Thymus (tissue), 11 donors: ENCODE measurements at regions not wholly inside any gene's neighbourhood (a gene's known extent, or its start where the extent isn't known, plus 50 kb on each side); places are given as distances from the start of the nearest gene placed in this dataset.

Experiments
- DNase-seq, 9 donors: peaks; one replicate each; pipeline ENCODE4 v3.0.0-alpha.2; 2013; ENCODE audit warnings: low spot score in 9 of 9, low read depth in 6 of 9, missing footprints in 1 of 9
- H3K27ac ChIP-seq, 2 donors: one replicate each; pipeline ENCODE4 v1.5.1; 2013; ENCODE audit warnings: control low read depth in 1 of 2, low read depth in 1 of 2, low read length in 1 of 2, mild to moderate bottlenecking in 1 of 2, moderate library complexity in 1 of 2
- H3K27me3 ChIP-seq, 2 donors: one replicate each; pipeline ENCODE4 v1.5.1; 2013; ENCODE audit warnings: low read length in 1 of 2; ENCODE audit not compliant: control insufficient read depth in 2 of 2, insufficient read depth in 1 of 2
- H3K36me3 ChIP-seq, 2 donors: one replicate each; pipeline ENCODE4 v1.5.1; 2013; ENCODE audit warnings: low read length in 1 of 2, mild to moderate bottlenecking in 1 of 2, moderate library complexity in 1 of 2; ENCODE audit not compliant: control insufficient read depth in 2 of 2, insufficient read depth in 2 of 2
- H3K4me1 ChIP-seq, 2 donors: one replicate each; pipeline ENCODE4 v1.5.1; 2013; ENCODE audit warnings: low read length in 2 of 2; ENCODE audit not compliant: control insufficient read depth in 2 of 2, insufficient read depth in 2 of 2
- H3K4me3 ChIP-seq, 2 donors: one replicate each; pipeline ENCODE4 v1.5.1; 2013; ENCODE audit warnings: low read length in 2 of 2, control low read depth in 1 of 2, mild to moderate bottlenecking in 1 of 2
- H3K9me3 ChIP-seq, 2 donors: one replicate each; pipeline ENCODE4 v1.5.1; 2013; ENCODE audit warnings: low read length in 1 of 2, mild to moderate bottlenecking in 1 of 2; ENCODE audit not compliant: control insufficient read depth in 2 of 2, insufficient read depth in 1 of 2
- WGBS: extraction: QIAGEN DNeasy Blood & Tissue Kit; methylation state at CpG from one replicate; pipeline ENCODE4 v1.1.7; 2013; 5-methylcytosine and 5-hydroxymethylcytosine counted together
- donor health status: healthy.

DNA sequence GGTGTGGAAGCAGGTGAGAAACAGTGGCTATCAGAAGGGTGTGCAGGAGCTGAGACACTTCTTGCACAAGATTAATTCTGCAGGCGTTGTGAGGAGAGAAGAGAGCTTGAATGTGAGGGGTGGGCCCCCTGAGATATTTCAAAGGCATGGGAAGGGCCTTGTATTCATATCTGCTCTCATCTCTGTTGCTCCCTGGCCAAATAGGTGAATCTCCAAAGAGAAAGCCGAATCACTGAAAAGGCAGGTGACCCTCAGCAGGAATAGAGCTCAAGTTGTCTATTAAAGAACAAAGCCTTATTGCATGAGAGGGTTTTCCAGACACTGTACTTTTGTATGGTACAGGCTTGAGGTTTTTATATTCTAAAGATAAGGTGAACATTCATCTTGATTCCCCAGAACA is 373.1 kb downstream of the TMEM114 start:
- Histone ChIP-seq H3K4me3 (no peak overlapping the region), H3K27me3 (no peaks in the 10 kb centered on the region), H3K36me3 (no peaks in the 10 kb centered on the region), H3K27ac (no peak overlapping the region), H3K4me1 (no peaks in the 10 kb centered on the region), H3K9me3 (no peaks in the 10 kb centered on the region)
- WGBS = 73% methylated on average over 2 of the region's 2 CpGs
- DNase-seq = no peak

DNA sequence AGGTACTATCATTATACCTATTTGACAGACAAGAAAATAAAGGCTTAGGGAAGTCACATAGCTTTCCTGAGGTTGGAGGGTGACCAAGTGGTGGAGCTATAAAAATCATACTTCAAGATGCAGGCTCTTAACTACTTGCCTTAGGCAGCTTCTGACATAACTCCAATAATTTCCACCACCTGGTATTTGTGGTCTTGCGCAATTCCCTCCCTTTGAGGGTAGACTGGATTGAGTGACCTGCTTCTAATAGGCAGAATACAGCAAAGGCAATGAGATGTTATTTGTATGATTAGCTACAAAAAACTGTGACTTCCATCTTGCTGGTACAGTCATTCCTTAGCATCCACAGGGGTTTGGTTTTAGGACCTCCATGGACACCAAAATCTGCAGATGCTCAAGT is 385.5 kb downstream of the TMEM114 start:
- Histone ChIP-seq H3K27me3 (no peaks in the 10 kb centered on the region), H3K9me3 (no peaks in the 10 kb centered on the region), H3K36me3 (no peaks in the 10 kb centered on the region), H3K4me1 (no peaks in the 10 kb centered on the region), H3K27ac (no peak overlapping the region), H3K4me3 (no peak overlapping the region)
- 90% methylated on average over 1 of the region's 1 CpG for WGBS
- no peak for DNase-seq

DNA sequence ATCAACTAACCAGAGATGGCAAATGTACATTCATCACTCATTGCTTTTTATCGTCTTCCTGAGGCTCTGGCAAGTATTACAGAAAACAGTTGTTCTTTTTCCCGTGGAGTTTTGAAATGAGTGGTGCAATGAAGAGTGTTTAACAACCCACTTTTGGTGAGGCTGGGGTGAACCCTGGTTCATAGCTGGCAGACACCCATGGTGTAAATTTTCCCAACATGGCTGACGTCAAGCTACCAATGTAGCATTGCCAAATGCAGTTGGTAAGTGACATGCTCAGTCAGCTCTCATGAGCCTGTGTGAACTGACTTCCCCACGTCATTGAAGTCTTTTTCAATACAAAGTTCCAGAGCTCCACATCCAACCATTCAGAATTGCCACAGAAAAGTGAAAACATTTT is 386.2 kb downstream of the TMEM114 start:
- Histone ChIP-seq H3K9me3 (no peaks in the 10 kb centered on the region), H3K27me3 (no peaks in the 10 kb centered on the region), H3K4me1 (no peaks in the 10 kb centered on the region), H3K27ac (no peak overlapping the region), H3K36me3 (no peaks in the 10 kb centered on the region), H3K4me3 (no peak overlapping the region)
- 77% methylated on average over 4 of the region's 4 CpGs for WGBS
- DNase-seq = no peak

DNA sequence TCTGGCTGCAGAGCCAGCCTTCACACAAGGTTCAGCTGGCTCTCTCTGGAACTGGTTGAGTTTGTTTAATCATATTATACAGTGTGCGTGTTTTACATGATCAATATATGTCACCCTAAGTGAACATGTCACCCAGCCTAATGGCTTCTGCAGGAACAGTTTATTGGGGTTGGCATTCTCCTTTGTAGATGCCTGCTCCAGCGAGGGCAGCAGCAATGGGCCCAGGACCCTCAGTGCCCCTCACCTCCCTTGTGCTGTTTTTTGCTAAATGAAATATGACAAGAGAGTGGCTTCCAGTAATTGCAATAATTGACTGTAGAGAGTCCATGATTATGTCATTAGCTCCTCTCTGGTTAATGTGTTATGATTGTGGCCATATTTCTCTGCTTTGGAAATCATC is 387.2 kb downstream of the TMEM114 start:
- no peak overlapping the region for H3K4me3 ChIP-seq
- no peak for DNase-seq
- no peak overlapping the region for H3K27ac ChIP-seq
- no peaks in the 10 kb centered on the region for H3K4me1 ChIP-seq
- WGBS = 92% methylated on average over 2 of the region's 2 CpGs
- H3K36me3 ChIP-seq = no peaks in the 10 kb centered on the region
- no peaks in the 10 kb centered on the region for H3K9me3 ChIP-seq
- H3K27me3 ChIP-seq = no peaks in the 10 kb centered on the region

DNA sequence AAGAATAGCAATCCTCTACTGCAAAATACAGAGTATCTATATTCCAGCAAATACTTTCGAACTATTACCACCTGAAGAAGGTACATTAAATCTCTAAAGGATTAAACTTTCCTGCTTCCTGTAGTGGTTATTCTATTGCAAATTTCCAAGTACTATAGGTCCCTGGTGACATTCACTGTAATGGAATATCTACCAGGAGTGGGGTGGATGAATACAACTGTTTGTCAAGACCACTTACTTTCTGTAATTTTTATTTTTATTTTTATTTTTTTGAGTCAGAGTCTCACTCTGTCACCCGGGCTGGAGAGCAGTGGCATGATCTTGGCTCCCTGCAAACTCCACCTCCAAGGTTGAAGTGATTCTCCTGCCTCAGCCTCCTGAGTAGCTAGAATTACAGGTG is 389.5 kb downstream of the TMEM114 start:
- 89% methylated on average over 2 of the region's 2 CpGs for WGBS
- no peaks in the 10 kb centered on the region for H3K27me3 ChIP-seq
- H3K36me3 ChIP-seq = no peaks in the 10 kb centered on the region
- no peak overlapping the region for H3K4me3 ChIP-seq
- H3K27ac ChIP-seq = no peak overlapping the region
- no peaks in the 10 kb centered on the region for H3K4me1 ChIP-seq
- H3K9me3 ChIP-seq = no peaks in the 10 kb centered on the region
- no peak for DNase-seq

DNA sequence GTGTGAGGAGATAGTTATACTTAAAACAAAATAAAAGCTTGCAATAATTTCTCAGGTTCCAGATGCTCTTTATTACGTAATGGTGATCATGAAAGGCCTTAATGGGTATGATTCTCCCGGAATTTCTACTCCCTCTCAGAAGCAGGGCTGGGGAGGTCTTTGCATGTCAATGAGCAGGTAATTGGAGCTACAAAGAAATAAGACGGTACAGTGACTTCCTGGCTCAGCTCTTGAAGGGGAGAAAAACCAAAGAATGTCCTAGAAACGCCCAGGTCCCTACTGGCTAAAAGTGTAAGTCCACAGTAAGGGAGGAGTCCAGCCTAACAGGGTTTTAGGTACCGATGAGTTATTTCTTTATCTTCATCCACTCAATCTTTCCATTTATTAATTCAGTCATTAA is 390.9 kb downstream of the TMEM114 start:
- H3K4me3 ChIP-seq = no peak overlapping the region
- H3K4me1 ChIP-seq = no peaks in the 10 kb centered on the region
- 65% methylated on average over 5 of the region's 5 CpGs for WGBS
- H3K27ac ChIP-seq = no peak overlapping the region
- H3K36me3 ChIP-seq = no peaks in the 10 kb centered on the region
- no peak for DNase-seq
- no peaks in the 10 kb centered on the region for H3K27me3 ChIP-seq
- no peaks in the 10 kb centered on the region for H3K9me3 ChIP-seq

DNA sequence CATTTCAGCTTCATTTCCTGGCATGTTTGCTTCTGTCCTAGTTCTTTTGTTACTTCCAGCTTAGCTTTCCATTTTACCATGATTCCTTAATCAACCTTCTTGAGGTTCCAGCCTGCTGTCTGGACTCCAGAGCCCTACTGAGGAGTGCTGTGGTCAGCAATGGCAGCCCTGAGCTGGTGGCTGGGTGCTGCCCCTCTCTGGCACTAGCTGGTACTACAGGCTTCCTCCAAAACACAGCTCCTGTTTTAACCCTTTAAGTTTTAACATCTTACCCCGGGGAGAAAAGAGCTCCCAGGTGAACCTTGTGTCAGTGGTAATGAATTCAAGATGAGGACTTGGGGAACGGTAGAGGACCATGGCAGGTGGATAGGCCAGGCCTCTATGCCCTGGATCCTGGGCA is 395.5 kb downstream of the TMEM114 start:
- Histone ChIP-seq H3K9me3 (no peaks in the 10 kb centered on the region), H3K27me3 (no peaks in the 10 kb centered on the region), H3K4me1 (no peaks in the 10 kb centered on the region), H3K4me3 (no peak overlapping the region), H3K27ac (no peak overlapping the region), H3K36me3 (no peaks in the 10 kb centered on the region)
- no peak for DNase-seq
- 55% methylated on average over 2 of the region's 2 CpGs for WGBS

DNA sequence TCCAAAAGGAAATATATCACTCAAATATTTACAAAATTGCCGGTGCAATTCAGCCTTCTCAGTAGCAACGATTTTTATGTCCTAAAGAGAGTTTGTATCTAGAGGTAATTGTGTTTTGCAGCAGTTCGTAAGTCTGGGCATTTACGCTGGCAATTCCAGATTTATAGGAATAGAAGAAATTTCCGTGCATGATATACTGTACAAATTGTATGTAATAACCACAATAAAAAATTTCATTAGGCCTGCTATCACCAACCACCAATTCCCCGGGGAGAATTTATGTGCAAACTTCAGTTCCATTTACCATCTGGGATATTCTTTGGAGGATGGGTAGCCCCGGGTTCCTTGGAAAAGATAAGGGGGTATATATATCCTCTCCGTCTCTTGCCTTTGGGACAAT is 401.5 kb downstream of the TMEM114 start:
- H3K4me1 ChIP-seq = no peaks in the 10 kb centered on the region
- whole genome bisulfite sequencing = 86% methylated on average over 8 of the region's 8 CpGs
- no peaks in the 10 kb centered on the region for H3K9me3 ChIP-seq
- H3K27me3 ChIP-seq = no peaks in the 10 kb centered on the region
- no peaks in the 10 kb centered on the region for H3K36me3 ChIP-seq
- no peak overlapping the region for H3K4me3 ChIP-seq
- no peak overlapping the region for H3K27ac ChIP-seq
- no peak for DNase-seq

DNA sequence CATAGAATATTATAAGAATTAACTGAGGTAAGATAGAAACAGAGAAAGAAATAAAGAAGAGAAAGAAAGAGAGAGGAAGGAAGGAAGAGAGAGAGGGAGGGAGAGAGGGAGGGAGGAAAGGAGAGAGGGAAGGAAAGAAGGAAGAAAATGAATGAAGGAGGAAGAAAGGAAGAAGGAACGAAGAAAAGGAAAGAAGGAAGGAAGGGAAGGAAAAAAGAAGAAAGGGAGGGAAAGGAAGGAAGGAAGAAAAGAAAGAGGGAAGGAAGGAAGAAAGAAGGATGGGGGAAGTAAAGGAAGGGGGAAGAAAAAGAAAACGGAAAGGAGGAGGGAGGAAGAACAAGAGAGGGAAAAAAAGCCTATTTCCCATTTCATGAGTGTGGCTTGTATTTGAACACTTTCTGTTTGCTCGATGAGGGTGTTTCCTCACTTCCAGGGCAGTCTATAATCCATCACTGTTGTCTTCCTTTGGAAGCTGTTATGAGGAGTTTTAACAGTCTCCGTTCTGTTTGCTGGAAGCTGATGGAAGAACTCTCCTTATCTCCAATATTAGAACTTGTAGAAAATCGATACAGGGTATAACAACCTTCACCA is 402.4 kb downstream of the TMEM114 start:
- no peaks in the 10 kb centered on the region for H3K27me3 ChIP-seq
- no peak overlapping the region for H3K4me3 ChIP-seq
- H3K36me3 ChIP-seq = no peaks in the 10 kb centered on the region
- DNase-seq = no peak
- WGBS = 80% methylated on average over 5 of the region's 5 CpGs
- no peaks in the 10 kb centered on the region for H3K4me1 ChIP-seq
- H3K27ac ChIP-seq = no peak overlapping the region
- H3K9me3 ChIP-seq = no peaks in the 10 kb centered on the region

DNA sequence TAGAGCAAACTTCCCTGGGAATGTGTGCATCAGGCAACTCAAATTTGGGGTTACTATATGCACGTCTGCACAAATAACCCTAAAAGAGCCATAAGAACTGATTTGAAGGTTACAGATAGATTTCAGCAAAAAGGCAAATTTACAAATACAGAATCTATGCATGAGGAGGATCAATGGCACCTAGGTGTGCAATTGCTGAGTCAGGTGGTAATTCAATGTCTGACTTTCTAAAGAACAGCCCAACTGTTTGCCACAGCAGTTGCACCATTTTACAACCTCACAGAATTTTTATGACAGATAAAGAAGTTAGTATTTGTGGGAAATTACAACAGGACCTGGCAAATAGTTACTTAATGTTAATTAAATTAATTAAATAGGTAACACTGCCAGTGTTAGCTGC is 405.5 kb downstream of the TMEM114 start:
- no peaks in the 10 kb centered on the region for H3K4me1 ChIP-seq
- H3K9me3 ChIP-seq = no peaks in the 10 kb centered on the region
- H3K27ac ChIP-seq = no peak overlapping the region
- no peak overlapping the region for H3K4me3 ChIP-seq
- no peak for DNase-seq
- no peaks in the 10 kb centered on the region for H3K36me3 ChIP-seq
- no peaks in the 10 kb centered on the region for H3K27me3 ChIP-seq
- 96% methylated on average over 1 of the region's 1 CpG for WGBS
